NCI-H446 treated with DMSO at 0.1 percent for 48 hours (cell line): ENCODE measurements at regions not wholly inside any gene's neighbourhood (a gene's known extent, or its start where the extent isn't known, plus 50 kb on each side); places are given as distances from the start of the nearest gene placed in this dataset.

ENCODE experiments used
- DNase-seq: peaks from one replicate; lab custom pipeline; 2025; lab: John Stamatoyannopoulos, UW

DNA sequence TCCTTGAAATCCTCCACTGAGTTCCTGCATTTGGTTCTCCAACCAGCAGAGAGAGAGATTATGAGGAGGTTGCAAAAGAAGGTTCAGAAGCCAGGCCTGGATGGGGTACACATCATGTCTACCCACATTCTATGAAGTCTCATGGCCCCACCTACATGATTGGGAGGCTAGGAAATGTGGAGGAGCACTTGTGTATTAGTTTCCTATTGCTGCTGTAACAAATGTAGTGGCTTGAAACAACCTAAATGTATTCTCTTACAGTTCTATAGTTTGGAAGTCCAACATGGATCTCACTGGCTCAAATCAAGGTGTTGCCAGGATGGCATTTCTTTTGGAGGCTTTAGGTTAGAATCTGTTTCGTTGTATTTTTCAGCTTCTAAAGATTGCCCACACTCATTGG, 134.2 kb upstream of the ZNF648 start:
- DNase-seq, result no peak

DNA sequence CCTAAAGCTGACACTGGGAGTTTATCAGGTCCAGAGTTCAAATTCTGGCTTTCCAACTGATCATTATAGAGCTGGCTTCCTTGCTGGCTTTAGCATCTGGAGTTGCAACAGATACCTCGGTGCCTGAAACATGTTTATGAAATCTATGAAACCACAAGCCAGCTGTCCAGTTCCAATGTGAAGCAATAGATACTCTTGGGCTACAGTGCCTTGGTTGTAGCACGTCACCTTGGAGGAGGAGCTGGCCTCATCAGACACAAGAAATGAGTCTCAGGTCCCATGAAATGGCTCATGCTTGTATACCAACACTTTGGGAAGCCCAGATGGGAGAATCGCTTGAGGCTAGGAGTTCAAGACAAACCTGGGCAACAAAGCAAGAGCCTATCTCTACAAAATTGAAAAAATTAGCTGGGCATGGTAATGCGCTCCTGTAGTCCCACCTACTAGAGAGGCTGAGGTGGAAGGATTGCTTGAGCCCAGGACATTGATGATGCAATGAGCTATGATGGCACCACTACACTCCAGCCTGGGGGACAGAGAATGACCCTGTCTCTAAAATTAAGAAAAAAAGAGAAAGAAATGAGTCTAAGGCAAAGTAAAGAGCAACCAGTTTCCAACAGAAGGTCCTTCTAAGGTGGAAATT, 132.5 kb upstream of the ZNF648 start:
- no peak for DNase-seq

DNA sequence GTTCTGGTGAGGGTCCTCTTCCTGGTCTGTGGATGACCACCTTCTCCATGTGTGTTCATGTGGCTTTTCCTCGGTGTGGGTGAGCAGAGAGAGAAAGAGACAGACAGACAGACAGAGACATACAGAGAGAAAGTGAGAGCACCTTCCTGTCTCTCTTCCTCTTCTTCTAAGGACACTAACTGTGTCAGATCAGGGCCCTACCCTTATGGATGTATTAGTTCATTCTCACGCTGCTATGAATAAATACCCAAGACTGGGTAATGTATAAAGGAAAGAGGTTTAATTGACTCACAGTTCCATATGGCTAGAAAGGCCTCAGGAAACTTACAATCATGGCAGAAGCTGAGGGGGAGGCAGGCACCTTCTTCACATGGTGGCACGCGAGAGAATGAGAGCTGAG, 131.5 kb upstream of the ZNF648 start:
- DNase-seq, result no peak

DNA sequence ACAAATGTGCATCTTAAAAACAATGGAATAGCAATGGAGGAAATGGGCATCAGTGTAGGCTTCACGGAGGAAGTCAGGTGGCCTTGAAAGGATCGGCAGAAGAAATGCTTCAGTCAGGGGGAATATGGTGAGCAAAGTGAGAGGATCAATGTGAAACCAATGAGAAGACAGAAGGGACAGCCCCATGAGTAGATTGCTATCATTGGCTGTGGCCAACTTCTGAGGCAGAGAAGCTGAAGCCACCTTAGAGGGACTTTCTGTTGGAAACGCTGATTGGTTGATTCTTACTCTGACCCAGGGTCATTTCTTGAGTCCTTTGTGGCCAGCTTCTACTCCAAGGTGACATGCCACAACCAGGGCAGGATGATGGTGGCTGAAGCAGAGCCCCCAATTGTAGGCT, 130.7 kb upstream of the ZNF648 start:
- DNase-seq, result no peak

DNA sequence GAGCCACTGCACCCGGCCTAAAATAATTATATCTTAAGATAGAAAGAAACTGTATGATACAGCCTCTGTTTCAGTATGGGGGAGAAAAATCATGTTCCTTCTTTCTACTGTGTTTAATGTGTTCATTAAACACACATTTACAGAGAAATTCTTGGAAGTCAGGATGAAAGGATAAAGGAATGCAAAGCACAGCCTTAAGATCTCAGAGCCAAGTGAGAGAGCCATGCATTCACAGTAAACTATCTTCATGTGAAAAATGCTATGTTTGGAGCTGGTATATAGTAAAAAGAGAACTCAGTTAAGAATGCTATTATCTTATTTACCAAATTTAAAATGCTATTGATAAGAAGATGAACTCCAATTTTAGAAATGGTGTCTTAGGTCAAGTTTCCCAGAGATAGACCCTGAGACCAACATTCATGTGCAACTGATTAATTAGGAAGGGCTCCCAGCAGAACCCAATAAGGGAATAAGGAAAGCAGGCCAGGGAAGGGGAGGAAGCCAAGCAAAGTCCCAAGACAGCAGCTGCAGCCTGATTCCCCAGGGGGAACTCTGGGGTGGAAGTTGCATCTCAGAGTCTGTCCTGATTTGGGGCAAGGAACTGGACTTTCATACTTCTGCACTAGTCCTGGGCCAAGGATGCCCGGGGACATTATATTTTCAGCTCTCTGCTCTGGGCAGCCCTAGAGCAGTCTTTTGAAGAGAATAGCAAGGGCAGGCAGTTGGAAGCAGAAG, 130.0 kb upstream of the ZNF648 start:
- DNase-seq, result no peak

DNA sequence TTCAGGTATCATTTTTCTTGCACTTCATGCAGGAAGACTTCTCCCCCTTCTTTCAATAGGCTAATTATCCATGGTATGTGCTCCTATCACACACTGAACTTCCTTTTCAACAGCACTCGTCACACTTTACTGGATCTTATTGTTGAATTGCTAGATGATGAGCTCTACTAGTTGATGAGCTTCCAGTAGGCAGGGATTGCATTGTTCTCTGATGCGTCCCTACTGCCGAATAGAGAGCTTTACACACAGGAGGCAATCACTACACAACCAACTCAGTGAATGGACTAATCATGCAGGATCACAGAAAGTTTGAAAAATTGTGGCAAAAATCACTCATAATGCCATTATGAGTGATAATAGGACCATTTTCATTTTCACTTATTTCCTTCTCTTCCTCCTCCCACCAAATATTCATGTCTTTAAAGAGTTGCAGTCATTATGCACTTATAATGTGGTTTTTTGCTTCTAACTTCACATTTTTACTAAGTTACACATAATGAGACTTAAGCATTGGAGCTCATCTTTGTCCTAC, 128.1 kb upstream of the ZNF648 start:
- DNase-seq, result no peak

DNA sequence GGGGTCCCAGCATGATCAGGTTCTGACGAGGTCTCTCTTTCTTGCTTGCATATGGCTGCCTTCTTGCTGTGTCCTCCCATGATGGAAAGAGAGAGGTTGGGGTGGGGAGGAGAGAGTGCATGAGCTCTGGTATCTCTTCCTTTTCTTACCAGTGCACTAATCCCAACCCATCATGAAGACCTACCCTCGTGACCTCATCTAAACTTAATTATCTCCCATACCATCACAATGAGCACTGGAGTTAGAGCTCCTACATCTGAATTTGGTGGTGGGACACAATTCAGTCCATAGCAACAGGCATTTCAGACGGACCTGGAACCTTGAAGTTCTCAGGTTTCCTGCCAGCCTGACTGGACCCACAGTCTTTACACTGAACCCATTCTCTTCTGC, 125.2 kb upstream of the ZNF648 start:
- DNase-seq, result no peak

DNA sequence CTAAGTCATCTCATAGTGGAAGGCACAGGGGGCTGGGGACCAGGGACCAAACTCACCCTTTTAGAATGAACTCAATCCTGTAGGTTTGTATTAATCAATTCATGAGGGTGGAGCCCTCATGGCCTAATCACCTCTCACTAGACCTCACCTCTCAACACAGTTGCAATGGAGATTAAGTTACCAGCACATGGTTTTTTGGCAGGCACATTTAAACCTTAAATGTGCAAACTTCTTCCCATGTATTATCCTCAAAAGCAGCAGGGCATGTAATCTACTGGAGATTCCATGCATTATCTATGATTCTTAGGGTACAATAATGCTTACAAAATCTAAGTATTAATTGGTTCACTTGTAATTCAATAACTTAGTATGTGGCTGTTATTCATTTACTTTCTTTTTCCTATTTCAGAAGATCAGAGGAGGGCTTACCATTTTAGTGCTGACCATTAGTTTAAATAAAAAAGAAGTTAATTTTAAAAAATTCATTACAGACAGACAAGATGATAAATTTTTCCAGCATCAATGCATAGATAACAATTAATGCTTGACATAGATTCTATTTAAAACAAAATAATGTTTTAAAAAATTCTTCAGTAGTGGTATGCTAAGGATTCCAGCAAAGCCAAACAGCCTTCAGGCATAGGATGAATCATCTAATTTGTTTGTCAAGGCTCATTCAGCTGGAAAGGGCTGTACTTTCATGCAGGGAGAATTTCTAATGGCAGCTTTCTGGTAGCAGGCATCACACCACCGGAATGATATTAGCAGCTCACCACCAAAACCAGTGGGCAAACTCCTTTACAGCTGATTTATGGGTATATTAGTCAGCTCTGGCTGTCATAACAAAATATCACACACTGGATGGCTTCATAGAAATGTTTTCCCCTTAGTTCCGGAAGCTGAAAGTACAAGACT, 124.6 kb upstream of the ZNF648 start:
- peak; percentile 77 for DNase-seq

DNA sequence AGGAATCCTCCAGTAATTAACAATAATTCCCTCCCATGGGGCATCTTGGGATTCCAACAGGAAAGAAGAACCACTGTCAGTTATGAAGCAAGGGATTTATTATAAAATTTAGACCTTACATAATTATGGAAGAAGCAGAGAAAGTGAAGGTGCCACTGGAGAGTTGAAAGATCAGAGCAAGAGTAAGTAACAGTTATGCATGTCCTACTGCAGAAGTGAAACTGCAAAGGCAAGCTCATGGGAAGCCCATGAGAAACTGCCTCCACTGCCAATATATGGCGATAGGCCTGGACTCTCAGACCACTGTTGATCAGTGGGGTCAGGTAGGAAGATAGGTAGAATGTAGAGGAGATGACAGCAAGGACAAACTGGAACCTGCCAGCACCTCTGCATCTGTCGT, 123.6 kb upstream of the ZNF648 start:
- no peak for DNase-seq

DNA sequence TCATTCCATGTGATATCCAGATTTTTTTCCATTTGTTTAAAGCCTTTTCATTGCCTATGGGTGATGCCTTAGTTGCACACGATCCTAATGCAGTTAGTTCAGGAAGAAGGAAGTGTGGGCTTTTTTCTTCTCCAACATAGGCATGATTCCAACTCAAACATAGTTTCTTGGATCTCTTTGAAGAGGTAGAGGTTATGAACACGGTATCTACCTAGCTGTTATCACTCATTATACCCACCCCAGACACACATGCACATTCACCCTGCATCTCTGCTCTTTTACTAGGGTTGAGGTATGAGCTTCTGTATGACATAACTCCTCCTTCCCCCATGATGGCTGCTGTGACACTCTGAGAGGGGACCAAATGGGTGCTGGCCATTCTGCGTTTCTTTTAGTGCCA, 122.1 kb upstream of the ZNF648 start:
- no peak for DNase-seq

DNA sequence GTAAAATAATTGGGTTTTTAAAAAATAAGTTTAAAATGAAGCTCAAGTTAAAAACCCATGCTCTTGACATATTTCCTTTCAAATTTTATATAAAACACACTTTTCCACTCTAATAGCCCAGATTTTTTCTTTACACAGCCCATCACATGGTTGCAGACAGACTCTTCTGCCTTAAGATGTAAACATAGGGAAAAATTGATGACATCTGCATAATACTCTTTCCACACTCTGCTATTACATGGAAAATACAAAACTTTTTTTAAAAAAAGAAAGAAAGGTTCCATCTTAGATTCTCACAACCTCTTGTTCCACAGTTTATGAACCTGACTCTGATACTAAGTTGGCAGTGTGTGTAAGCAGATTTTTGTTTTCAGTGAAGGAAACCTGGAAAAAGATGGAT, 120.8 kb upstream of the ZNF648 start:
- DNase-seq, result no peak

DNA sequence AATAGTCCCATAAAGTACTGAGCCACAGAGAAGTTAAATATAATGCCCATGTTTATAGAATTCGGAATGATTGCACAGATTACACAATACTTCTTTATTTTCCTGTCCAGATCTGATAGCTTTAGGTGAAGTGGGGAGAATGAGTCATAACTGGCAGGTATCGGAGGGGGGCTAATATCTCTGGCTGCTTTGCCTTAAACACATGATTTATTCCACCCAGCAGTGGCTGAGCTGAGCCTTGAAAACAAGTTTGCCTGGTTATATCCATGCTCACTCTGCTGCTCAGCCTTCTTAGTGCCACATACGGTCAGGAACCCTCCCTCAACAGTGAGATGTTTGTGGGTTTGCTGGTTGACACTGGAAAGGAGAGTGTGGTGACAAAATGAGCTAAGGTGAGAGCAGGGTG, 119.7 kb upstream of the ZNF648 start:
- no peak for DNase-seq

DNA sequence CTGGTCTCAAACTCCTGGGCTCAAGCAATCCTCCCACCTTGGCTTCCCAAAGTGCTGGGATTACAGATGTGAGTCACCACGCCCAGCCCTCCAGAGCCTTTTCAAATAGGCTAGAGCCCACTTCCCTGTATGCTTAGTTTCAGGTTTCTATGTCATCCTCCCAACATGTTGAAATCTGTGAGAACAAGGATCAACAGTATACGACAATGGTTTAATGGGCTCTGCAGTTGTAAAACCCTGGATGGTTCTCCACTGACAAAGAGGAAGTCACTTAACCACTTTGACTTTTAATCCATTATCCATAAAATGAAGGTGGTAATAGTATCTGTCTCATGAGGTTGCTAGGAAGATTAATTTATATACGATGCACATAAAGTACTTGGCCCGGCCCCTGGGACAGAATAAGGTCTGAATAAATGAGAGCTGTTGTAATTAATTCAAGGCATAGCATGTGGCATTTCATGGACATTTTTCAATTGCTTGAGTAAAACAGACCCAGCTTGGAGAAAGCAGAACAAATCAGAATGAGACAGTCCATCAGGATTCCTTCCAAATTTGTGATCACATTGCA, 113.9 kb upstream of the ZNF648 start:
- no peak for DNase-seq

DNA sequence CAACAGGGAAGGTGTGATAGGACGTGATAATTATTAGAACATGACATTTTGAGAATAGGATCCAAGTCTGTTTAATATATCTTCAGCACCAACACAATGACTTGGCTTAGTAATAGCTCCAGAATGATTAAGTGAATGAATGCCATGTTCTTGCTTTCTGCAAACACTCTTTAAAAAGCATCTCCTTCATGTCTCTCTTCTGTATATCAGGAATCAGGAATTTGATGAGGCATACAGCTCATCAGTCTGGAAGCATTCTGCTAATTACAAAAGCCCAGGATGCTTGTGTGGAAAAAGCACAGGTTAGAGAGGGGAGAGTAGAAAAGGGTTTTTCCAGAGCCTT, 113.0 kb upstream of the ZNF648 start:
- no peak for DNase-seq

DNA sequence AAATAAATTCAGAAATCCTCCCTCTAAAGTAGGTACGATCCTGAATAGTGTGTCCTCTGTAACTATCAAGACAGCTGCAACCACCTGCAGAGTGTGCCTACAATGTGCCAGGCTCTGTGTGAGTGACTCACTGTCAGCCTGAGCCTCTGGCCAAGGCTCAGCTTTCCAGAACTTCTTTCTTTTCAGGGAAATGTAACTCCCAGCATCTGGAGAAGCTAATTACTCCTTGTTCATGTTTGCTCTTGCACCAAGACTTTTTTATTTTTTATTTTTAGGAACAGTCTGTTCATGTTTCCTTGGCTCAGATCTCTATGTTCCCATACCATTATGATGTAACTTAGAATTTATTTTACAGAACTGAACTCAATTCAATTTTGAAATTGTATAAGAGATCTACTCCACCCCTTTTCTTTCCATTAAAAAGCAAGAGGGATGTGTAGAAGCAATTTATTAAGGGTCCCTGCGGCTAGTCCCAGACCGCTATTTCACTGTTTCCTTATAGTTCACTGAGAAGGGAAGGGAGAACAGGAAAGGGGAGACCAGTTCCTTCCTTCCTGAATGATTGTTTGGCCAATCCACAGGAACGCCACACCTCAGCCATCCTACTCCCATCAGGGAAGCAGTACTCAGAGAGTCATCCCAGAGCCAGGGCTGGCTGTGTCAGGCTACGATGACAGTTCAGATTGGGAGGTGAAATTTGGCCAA, 112.4 kb upstream of the ZNF648 start:
- DNase-seq, result peak; percentile 86

DNA sequence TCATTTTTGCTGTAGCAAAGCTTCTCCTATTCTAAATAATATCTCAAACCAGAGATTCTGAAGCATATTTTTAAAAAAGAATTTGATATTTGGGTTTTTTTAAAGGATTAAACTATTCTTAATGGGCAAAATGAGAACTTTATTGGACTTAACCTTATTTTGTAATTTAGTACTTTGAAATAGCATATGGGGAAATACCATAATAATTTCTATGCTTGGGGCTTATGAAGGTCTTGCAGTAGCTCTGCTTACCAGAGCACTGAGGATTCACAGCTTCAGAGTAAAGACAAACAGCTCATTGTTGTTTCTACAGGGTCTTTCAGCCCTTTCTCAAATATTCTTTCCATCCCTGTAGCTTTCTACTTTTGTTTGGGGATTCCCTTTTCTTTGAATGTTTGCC, 111.2 kb upstream of the ZNF648 start:
- no peak for DNase-seq

DNA sequence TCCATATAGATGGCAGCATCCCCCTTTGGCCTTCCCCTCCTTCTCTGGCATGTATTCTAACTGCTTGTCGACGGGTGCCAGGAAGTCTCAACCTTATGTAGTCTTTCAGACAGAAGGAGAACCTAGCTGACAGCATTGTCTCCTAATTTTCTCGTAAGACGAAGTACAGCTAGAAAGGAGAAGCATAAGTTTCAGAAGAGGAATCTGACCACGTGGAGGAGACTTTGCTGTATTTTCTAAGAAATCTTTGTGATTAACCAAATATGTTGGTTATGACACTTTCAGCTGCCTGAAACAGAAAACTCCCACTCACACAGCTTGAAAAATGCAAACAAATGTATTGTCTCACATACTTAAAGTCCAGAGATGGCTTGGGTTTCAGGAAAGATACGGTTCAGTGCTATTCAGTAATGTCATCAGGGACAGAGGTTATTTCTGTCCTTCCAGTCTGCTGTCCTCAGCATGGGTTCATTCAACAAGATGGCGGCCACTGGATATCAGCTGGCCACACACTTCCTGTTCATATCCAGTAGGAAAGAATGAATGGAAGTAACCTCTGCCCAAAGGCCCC, 109.5 kb upstream of the ZNF648 start:
- no peak for DNase-seq

DNA sequence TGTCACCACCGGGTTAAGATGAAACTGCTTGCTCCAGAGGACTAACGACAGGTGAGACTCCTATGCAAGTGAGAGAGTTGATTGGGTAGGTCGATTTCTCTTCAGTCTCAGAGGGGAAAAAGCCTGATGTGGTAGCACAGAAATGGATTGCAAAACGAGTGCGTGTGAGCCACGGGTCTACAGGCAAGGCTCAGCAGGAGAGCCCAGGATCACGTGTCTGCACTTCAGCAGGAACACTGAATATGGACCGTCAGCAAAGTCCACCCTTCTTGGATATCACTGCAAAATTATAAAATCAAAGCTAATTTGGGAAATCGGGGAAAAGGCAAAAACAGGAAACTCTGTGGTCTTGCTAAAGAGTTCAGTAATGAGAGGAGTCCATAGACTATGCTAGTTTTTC, 107.7 kb upstream of the ZNF648 start:
- no peak for DNase-seq

DNA sequence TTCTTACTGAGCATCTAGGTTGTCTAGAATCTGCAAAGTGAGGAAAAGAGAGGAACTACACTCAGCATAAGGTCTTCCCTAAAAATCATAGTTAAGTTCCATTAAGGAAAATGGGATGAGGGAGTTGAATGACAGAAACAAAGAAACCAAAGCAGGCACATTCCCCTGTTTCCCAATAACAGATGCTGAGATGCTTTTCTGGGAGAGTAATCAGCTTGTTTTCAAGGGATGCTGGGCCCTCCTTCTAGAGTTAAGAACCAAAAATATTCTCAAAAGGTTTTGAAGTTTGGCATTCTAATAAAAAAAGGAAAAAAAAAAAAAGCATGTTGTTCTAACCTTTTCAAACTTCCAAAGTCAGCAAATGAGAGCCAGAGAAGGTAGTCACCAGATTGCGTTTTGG, 105.2 kb upstream of the ZNF648 start:
- no peak for DNase-seq

DNA sequence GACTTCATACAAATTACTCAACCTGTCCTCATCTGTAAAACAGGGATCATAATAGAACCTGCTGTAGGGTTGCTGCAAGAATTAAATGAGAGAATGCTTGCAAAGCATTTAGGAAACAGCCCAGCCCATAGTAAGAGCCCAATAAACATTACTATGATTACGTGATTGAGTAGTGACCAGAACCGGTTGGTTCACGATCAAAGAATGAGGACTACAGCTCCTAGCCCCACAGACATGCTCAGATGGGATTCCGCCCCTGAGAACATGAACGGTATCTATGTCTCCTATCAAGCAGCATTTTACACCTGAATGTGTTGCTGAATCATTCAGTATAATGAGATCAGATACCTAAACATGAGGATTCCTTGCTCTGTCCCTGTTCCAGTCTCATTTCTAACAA, 104.8 kb upstream of the ZNF648 start:
- no peak for DNase-seq

DNA sequence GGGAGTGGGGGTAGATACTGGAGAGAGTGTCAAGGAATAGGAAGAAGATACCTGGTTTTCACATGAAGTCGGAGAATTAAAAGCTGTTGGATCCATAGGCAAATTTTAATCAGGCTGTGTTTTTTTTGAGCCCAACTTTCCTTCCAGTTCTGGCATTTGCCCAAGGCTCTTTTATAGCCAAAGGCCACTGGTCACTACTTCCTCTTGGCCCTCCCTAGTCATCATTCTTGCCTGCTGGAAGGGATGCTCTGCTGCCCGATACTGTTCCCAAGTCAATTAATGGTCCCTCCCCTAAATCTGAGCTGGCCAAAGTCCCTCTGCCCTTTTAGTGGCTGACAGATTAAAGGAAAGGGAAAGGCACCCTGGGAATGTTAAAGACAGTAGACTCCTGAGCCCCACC, 102.8 kb upstream of the ZNF648 start:
- DNase-seq, result no peak

DNA sequence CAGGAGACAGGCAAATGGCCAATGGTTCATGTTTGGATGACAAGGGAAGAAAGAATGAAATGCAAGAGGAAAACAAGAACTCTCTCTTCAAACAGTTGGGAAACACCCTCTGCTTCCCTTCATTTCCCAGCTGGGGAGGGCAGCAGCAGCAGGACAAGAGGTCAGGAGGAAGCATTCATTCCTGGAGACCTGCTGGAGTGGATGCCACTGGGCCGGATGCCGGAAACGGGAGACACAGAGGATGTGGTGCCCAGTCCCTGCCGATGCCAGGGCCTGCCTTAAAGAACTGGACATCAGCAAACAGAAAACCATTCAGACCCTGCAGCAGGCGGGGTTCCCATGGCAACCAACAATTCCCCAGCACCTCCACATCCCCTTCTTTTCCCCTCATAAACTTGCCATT, 102.3 kb upstream of the ZNF648 start:
- no peak for DNase-seq
